ENCODE measurements at regions not wholly inside any gene's neighbourhood (a gene's known extent, or its start where the extent isn't known, plus 50 kb on each side); places are given as distances from the start of the nearest gene placed in this dataset.

DNA sequence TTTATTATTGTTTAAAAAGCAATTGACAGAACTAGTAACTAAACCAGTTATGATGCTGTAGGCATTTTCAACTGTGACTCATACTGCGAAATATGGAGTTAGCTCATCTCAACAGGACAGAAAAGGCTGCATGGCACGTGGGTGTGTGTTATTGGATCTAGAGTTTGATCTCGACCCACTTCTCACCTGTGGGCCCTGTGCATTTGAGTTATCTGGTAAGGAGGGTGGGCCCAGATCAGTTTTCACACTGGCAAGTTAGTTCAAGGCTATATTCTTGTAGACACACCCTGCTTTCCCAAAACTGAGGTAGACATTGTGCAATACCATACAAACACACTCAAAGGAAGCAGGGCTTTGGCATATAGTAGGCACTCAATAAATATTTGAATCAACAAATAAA lies 71.3 kb upstream of the PRDX6 start:
- no peak for TF ChIP-seq CTCF (IDR thresholded peaks at IDR 0.05)
- no peak for TF ChIP-seq POLR2A (IDR thresholded peaks at IDR 0.05)
